ENCODE measurements at regions not wholly inside any gene's neighbourhood (a gene's known extent, or its start where the extent isn't known, plus 50 kb on each side); places are given as distances from the start of the nearest gene placed in this dataset.

GRCh38 chr6:43976706-43977403, 150.4 kb downstream of the MRPL14 start:
- intact Hi-C loops (cut with micrococcal nuclease), result no loop called here
- DNase-seq (no peak), ATAC-seq (no peak)

DNA sequence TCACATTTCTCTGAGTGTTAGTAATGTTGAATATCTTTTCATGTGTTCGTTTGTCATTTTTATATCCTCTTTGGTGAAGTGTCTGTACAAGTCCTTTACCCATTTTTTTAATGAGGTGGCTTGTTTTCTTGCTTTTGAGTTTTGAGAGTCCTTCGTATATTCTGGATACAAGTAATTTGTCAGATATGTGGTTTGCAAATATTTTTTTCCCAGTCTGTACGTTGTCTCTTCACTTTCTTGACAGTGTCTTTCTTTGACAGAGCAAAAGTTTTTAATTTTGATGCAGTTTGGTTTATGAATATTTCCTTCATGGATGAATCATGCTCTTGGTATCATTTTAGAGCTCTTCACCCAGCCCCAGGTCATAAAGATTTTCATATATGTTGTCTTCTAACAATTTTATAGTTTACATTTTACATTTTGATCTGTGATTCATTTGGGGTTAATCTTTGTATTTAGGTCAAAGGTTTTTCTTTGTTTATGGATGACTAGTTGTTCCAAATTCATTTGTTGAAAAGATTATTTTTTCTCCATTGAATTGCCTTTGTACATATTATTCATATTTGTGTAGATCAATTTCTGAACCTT, 152.5 kb downstream of the MRPL14 start:
- ATAC-seq, result no peak
- intact Hi-C loops (cut with micrococcal nuclease), result no loop called here
- DNase-seq, result no peak

DNA sequence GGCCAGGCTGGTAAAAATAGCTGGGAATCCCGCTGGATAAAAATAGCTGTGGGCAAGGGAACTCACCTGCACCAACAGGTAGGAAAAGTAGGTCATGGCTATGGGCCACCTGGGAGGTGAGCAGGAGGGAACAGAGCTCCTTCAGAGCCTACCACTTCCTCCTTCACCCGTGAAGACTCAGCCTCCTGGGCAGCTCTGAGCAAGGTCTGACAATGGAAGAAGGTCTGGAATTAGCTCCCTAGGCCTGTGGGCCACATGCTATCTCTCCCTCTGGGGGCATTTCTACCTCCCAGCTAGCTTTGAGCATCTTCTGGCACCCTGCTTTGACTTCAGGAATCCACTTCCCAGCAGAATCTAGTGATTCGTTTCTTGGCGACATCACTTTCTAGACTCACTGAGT, 153.9 kb downstream of the MRPL14 start:
- ATAC-seq (peak; percentile 2), DNase-seq (no peak)
- intact Hi-C loops (cut with micrococcal nuclease), result no loop called here

DNA sequence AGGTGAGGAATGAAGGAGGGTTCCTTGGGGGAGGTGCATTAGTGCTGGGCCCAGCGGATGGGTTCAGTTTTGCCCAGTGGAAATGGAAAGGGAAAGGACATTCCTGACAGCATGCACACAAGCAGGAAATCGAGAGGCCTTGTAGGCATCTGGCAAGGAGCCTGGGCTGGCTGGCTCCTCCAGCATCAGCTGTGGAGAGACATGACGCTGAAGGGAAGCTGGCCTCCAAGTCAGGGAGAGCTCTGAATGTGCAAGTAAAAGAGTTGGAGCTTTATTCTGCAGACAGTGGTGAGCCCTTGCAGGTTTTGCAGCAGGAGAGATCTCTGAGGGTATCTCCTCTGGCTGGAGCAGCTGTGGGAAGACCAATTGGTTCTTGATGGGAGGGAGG, 154.3 kb downstream of the MRPL14 start:
- intact Hi-C loops (cut with micrococcal nuclease), result no loop called here
- ATAC-seq, result peak; percentile 94
- DNase-seq, result peak; percentile 92

DNA sequence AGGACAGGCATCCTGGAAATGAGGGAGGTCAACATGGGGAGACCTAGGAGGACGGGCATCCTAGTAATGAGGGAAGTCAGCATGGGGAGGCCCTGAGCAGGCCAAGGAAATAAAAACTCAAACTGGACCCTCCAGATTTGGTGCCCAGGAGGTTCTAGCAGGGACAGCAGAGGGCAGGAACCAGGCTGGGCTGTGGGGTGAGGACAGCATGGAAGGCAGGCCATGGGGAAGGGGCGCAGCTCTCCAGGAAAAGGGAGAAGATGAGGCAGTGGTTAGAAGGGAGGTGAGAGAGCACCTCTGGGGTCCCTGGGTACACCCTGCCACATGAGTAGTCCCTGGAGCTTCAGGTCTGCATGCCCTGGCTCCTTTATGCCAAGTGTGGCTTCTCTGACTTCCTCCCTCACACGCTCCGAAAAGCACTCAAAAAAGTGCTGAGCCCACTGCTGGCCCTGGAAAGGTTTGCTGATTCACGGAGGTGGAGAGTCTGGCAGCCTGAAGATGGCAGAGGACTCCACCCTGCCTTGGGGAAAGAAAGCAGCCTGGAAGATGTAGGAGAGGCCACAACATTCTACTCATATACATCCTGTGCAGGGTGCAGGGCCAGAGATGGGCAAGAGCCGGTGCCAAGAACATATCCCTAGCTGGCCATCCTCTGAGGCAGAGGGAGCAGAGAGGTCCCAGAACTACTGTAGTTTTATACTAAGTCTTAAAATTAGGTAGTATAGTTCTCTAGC, 154.9 kb downstream of the MRPL14 start:
- DNase-seq (no peak), ATAC-seq (peak; percentile 70)

DNA sequence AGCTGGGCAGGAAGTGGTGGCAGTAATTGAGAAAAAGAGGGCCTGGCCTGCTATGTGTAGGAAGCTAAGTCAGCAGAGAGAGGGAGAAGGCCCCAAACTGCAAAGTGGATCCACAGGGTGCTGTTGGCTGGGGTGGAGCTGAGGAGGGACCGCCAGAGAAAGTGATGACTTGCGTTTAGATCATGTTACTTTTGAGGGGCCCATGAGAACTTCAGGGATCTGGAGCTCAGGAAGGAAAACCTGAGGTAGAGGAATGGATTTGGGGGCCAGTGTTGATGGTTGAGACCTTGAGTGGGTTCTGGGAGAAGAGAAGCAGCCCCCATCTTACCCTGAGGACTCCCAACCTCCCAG, 155.5 kb downstream of the MRPL14 start:
- no peak for DNase-seq
- intact Hi-C loops (cut with micrococcal nuclease), result no loop called here
- ATAC-seq, result no peak

More for the DNA sequence above, 154.9 kb downstream of the MRPL14 start:
- intact Hi-C loops (cut with micrococcal nuclease), result no loop called here

- intact Hi-C loops (cut with micrococcal nuclease), result no loop called here
- no peak for DNase-seq
- ATAC-seq, result peak; percentile 10
Measured at GRCh38 chr6:43970913-43971775, 156.1 kb downstream of the MRPL14 start.

- intact Hi-C loops (cut with micrococcal nuclease), result no loop called here
- DNase-seq (no peak), ATAC-seq (no peak)
Measured at GRCh38 chr6:43970068-43970912, 157.0 kb downstream of the MRPL14 start.

DNA sequence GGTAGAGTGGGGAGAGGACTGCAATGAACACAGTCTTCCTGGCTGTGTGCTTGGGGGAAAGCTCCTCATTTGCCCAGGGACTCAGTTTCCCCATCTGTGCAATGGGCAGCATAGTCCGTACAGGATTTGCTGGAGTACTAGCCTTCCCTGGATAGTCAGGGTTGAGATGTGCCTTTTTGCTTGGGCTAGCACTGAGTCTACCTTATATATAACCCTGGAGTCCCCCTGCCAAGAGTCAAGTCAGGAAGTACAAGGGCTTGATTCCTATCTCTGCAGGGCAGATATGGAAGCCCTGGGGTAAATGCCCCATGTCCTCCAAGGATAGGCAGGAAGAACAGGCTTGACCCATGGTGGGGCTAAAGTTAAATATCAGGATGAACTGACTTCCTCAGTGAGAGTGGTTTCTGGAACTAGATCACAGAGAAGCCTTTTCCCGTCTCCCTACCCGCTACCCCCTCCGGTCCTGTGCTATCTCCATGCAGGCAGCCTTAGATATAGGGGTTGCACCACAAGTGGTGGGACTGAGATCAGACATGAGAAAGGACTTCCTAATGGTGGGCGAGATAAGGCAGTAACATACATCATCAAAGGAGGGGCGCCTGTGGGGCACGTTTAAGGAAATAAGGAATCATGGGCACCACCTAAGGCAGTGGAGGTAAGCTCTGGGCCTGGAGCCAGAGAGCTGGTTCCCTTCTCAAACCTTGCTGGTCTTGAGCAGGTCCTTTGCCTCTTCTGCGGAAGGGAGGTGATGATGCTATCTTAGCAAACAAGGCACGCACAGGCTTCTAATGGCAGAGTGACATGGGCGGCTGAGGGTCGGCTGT, 157.9 kb downstream of the MRPL14 start:
- no peak for DNase-seq
- ATAC-seq, result no peak
- intact Hi-C loops (cut with micrococcal nuclease), result no loop called here

- DNase-seq (no peak), ATAC-seq (no peak)
- intact Hi-C loops (cut with micrococcal nuclease), result no loop called here
Measured at GRCh38 chr6:43968110-43968965, 158.9 kb downstream of the MRPL14 start.

DNA sequence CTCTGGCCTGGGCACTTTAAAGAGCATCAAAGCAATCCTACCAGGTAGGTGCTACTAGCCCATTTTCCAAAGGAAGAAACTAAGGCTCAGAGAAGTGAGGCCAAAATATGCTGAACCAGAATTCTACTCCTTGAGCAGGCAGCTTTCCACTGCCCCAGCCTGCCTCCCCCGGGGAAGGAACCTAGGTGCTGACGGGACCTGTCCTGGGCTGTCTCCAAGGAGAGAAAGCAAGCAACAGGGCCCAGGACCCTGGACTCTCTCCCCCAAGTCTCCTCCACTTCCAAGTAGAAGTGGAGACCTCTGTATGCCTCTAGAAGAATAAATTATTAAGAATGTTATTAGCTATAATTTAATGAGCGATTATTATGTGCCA, 159.5 kb downstream of the MRPL14 start:
- intact Hi-C loops (cut with micrococcal nuclease), result no loop called here
- ATAC-seq (no peak), DNase-seq (no peak)

- intact Hi-C loops (cut with micrococcal nuclease), result no loop called here
- ATAC-seq (no peak), DNase-seq (no peak)
Measured at GRCh38 chr6:43966853-43967718, 160.2 kb downstream of the MRPL14 start.

DNA sequence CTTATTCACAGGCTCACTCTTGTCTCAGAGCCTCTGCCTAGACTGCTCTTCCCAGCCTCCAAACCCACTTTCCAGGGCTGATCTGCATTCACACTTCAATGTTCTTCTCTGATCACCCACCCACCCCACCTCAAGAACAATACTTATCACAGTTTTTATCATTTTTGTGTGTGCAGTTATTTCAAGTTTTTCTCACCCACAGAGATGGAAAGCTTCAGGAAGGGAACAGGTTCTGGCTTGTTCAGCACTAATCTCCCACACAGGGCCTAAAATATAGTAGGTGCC, 160.9 kb downstream of the MRPL14 start:
- no peak for DNase-seq
- intact Hi-C loops (cut with micrococcal nuclease), result no loop called here
- ATAC-seq, result no peak

DNA sequence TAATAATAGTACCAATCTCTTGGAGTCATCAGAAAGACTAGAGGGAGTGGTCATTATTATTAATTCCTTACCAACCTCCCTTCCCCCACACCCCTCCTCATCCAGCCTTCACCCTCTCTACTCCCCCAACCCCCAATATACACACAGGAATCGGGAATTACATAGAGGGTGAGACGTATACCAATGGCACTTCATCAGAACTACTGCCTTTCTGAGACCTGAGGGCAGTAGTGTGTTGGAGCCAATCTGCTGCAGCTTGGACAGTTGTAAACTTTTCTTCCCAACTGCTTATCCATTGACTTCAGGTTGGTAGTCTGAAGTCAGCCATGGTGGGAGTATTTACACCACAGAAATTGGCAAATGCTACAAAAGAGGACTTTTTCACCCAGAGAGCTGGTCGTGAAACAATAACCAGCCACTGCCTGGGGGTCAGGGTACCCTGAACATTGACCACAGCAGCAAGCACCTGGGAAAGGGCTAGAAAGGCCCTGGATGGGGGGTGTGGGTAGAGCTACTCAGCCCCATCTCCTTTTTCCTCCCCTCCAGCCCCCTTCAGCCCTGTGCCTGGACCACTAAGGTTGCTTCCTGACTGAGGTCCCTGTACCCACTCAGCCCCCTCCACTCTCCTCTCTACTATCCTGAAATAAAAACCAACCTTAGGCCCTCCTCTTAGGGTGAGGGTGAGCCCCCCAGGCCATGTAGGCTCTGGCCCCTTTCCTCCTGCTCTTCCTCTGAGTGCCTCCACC, 161.5 kb downstream of the MRPL14 start:
- intact Hi-C loops (cut with micrococcal nuclease), result no loop called here
- ATAC-seq (no peak), DNase-seq (no peak)

- no peak for ATAC-seq
- intact Hi-C loops (cut with micrococcal nuclease), result no loop called here
- DNase-seq, result no peak
Measured at GRCh38 chr6:43964659-43965570, 162.3 kb downstream of the MRPL14 start.

Data from left ventricle myocardium superior (tissue), 1 donor.